Dedifferentiated amniotic fluid mesenchymal stem cell (primary cell): ENCODE measurements at regions not wholly inside any gene's neighbourhood (a gene's known extent, or its start where the extent isn't known, plus 50 kb on each side); places are given as distances from the start of the nearest gene placed in this dataset.
"Not testable (repeated sequence)": the region's sequence is repeated elsewhere in the genome, so short reads cannot be mapped to it uniquely, and the experiment has no call there.

Experiments
- DNase-seq: peaks from one replicate; pipeline ENCODE4 v3.0.0-alpha.2; 2016; ENCODE audit errors: extremely low spot score

DNA sequence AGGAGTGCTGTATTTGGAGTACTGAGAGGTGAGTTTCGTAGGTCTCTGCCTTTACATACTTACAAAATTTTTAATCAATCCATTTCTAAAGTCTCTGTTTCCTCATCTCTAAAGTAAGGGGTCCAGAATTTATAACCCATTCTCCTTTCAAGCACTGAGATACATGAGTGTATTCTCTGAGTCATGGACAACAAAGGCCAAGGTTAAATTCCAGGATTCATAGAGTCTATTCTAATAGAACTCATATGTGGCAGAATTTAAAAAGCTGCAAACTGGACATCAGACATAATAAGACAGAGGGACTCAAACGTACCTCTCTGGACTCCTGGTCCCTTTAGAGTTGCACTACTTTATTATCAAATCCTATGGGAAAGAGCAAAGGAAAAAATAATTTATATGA is 112.5 kb upstream of the SLIT3 start:
- DNase-seq, result no peak

DNA sequence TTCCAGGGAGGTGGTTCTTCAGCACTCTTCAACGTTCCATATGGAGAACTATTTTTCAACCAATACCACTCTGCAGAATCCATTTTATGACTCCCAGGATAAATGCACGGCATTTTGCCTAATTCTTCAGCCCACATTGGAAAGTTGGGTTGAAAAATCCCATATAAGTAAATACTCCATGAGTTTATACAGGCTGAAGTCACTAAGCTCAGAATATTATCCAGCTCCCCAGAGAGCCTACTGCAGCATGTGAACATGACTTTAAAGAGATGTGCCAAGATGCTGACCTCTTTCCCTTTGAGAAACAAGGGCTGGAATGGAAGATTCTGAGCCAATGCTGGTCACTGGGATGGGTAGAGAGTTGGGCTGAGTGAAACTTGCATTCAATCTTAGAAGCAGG is 111.9 kb upstream of the SLIT3 start:
- DNase-seq, result no peak

DNA sequence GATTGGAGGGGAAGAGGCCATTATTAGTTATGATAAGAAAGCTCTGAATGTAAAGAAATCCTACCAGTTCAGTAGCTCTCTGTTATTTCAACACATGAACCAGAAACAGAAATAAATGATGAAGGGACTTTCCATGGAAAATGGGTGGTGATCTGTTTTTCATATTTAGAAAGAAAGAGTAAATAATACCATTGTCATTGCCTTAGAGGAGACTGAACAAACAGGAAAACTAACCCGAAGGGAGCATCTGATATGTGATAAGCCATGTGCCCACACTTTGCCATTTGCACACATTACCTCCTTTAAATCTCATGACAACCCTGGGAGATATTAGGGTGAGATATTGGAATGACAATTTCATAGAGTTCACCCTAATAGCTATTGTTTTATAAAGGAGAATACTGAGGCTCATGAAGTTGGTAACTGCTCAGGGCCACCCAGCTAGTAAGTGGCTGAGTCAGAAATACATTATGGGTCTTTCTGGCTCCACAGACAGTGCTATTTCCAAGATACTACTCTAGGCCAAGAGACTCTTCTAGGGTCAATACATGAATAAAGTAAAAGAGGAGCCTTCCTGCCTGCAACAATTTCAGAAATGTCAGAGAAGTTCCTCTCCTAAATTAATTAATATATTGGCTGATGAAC is 111.0 kb upstream of the SLIT3 start:
- no peak for DNase-seq

DNA sequence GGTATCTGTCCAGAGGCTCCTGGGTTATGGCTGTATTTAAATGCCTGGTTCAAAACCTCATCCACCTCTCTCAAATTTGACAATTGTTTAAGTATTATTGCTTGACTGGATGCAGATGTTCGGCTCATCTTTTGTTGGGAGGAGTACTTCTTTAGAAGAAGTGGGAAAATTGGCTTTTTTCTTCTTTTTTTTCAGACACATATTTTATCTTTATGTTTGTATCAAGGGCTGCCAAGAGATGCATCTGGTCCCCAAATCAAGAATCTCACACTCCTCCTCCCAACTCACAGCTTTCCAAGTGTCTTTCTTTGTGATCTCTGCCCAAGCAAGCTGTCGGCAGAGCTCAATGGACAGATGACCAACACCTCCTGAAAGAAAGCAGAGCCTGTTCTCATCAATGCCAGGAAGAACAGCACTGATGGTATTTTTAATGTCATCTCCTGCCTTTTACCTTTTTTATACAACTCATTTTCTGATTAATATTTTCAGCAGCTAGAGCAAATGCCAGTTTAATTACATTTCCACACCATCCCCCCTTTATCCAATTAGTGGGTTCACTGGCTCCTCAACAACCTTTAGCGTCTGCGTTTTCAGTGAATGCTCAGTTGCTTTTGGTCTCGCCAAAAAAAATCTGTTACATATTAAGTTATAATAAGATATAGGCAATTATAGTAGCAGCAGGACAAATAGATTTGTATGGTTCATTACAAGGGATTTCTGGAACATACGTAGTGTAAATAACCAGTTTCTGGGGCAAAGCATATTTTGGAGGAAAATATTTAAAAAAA is 110.3 kb upstream of the SLIT3 start:
- DNase-seq, result no peak

DNA sequence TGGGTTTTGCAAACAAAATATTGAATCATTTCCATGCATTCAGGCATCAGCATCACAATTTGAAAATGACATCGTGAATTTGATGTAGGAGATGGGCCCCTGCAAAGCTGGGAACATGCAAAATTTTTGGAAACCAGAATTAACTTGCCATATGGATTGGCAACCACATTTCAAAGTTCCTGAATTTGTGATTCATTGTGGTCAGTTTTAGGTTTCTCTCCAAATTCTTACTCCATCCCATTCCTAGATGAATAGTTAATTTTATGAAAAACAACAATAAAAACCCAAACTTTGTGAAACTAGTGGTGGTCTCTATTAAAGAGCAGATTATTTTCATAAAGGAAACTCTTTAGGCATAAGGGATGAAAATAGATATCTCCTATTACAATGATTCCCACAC is 107.8 kb upstream of the SLIT3 start:
- DNase-seq, result no peak

DNA sequence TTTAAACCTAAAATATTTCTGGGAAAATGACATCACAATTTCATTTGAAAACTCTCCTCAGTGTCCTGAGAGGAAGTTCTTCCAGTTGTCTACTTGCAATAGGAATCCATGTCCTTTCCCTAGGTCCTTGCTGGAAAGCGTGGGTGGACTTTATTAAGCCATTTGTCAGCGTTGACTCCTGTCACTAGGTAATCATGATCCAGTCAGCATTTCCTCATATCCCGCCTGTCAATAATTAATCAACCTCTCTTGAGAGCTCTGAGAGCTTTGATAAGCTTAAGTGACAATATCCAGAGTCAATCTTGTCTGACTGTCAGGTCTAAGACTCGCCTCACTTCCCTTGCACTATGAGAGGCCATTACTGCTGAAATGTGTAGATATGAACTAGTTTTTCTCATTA is 107.2 kb upstream of the SLIT3 start:
- no peak for DNase-seq

DNA sequence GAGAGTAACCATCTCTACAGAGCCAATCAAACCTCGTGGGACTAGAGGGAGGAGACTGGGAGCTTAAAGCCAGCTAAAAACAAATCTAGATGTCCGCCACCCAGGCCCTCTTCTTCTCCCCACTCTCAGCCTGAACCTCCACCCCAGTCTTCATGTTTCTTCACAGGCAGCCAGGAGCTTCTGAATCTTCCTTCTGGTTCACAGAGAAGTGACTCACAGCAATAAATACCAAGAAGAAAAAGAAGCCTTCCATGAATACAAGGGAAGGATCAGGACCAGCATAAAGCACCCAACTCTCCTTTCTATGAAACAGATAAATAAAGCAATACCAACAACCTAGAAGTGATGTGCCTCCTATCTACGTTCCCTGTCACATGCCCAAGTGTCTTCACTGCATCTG is 103.3 kb upstream of the SLIT3 start:
- no peak for DNase-seq

DNA sequence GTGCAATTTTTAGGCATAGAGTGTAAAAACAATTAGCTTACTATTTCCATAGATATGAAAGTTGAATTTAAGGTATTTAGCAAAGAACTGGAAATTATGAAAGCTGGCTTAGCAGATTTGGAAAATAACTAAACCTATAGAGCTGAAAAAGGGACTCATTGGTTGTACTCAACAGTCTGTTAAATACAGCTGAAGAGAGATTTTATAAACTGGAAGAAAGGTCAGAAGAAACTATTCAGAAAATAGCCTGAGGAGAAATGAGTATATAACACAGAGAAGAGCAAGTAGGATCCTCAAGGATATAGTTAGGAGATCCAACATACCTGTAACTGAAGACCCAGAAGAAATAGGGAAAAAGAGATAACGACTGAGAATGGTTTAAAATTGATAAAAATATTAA is 97.6 kb upstream of the SLIT3 start:
- DNase-seq, result no peak

DNA sequence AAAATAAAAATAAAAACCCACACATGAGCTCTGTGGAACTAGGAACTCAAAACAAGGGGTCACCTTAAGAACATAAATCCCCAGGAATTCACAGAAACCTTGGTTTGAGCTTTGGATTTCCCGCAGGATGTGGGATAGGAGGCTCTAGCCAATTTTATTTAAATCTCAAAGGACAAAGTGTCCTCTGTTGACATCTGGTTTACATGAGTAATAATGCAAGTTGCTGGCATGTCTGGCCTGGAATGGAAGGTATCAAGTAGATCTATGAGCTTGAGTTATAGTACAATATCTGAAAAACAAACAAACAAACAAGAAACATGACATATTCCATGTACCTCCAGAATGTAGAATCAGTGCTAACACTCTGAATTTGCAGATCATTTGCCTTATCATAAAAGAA is 94.2 kb upstream of the SLIT3 start:
- no peak for DNase-seq

DNA sequence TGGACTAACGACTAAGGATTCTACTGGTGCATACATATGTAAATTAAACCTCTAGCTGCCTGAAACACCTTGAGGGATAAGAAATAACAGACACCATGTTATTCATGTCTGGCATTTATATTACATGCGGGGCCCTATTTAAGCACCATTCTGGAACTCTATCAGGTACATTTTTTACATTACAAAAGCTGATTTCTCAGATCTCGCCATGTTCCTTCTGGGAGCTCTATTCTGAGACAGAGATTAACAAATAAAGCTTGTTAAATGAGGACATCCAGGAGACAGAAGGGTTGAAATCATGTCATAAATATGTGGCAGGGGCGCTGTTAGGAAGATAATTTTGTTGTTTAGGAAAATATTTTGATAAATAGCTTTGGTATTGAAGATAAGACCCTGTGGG is 93.4 kb upstream of the SLIT3 start:
- DNase-seq, result no peak

DNA sequence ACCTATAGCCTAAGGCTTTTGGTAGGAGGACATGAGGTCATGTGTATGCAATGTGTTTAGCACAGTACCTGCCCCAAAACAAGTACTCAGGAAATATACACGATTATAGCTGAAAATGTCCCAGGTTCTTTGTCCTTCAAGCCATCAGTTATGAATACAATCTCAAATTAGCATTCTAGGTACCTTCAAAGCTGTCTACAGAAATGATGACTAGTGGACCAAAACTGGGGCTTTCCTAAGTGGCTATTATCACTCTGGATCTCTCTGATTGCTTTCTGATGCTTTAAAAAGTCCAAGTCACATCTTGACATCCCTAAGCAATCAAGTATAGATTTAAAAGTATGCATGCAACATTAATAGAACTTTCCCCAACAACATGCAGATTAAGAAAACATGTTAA is 93.0 kb upstream of the SLIT3 start:
- DNase-seq, result no peak

DNA sequence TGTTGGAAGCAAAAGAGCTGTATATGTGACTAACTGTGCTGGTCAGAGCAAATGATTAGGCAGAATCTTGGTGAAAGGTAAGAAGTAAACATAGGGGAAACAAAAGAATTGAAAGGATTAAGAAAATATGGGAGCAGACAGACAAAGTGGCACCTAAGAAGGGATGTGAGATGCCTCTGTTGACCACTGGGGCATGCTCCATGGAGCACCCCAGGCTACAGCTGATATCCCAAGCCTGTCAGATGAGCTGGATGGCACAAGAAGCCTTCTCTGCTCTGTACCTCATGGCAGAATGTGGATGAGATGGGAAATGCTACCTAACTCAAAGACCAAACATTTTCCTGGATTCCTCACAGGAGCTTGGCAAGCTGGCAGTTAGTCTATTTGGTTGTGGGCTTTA is 89.3 kb upstream of the SLIT3 start:
- DNase-seq, result no peak

DNA sequence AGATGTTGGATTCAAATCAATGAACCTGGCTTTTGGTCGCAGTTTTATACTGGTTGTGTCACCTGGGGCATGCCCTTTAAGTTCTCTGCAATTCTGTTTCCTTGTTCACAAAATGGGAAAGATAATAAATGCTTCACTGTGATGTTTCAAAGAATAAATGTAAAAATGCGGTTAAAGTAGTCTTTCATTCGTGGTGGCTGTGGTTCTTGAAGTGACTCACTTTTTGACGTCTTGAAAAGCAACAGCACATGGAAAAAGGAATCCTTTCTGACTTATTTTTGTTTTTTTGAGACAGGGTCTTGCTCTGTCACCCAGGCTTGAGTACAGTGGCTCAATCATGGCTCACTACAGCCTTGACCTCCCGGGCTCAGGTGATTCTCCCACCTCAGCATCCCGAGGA is 88.4 kb upstream of the SLIT3 start:
- DNase-seq, result no peak

DNA sequence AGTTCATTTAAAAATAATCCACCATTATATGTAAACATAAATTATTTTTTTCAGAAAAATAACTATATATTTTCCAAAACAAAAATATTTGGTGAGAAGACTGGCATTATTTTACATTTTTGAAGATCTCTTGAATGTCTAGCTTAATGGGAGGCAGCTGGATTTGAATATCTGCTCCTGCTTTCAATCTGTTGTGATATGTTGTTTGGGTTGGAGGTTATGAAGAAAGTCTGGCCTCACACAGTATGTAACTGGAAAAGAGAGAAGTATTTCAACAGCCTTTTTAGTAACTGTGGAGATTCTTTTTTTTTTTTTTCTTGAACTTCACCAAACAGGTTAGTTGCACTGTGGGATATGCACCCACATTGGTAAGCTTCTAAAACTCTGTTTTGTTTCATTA is 84.7 kb upstream of the SLIT3 start:
- no peak for DNase-seq

DNA sequence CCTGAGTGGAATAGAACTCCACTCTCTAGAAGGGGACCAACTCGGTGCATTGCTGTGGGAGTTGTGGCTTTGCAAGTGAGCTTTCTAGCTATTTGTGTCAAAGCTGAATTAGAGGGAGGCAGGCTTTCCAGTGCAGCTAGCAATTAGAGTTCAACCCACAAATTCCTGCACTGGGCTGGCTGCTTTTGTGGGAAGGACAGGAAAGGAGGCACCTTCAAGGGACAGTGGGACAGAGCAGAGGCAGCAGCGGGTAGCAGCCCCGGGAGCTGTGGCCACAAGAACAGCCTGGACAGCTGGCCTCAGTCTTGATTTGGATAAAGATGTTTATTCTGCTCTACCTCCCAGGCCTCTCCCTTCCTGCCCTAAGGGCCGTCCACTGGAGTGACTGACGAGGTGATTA is 83.7 kb upstream of the SLIT3 start:
- no peak for DNase-seq

DNA sequence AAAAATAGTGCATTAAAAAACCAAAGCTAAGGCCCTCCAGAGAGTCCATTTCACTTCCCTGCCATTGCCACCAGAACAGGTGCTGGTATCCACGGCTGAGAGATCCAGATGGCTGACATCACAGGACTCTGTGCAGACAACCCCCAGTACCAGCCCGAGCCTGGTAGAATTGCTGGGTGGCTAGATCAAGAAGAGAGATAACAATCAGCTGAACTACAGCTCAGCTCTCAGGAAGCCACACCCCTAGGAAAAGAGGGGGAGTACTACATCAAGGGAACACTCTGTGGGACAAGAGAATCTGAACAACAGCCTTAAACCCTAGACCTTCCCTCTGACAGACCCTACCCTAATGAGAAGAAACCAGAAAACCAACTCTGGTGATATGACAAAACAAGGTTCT is 73.8 kb upstream of the SLIT3 start:
- no peak for DNase-seq

DNA sequence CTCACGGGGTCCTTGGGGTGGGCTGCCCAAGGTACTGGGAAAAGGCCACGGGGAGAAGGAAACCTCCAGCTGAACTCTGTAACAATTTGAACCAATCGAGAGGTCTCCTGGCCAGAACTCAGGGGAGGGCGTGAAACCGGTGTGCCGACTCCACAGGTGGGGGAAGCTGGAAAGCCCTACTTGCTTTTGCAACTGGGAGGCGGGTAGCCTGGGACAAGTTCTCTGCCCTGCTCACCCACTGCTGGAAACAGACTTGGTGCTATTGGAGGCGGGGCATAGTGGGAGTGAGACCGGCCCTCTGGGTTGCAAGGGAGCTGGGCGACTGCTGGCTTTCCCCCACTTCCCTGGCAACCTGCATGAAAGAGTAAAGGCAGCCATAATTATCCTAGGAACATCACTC is 73.2 kb upstream of the SLIT3 start:
- DNase-seq, result no peak

DNA sequence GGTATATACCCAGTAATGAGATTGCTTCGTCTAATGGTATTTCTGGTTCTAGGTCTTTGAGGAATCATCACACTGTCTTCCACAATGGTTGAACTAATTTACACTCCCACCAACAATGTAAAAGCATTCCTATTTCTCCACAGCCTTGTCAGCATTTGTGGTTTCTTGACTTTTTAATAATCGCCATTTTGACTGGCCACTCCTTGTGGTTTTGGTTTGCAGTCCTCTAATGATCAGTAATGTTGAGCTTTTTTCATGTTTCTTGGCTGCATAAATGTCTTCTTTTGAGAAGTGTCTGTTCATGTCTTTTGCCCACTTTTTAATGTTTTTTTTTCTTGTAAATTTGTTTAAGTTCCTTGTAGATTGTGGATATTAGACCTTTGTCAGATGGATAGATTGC is 70.9 kb upstream of the SLIT3 start:
- not testable (repeated sequence) for DNase-seq

DNA sequence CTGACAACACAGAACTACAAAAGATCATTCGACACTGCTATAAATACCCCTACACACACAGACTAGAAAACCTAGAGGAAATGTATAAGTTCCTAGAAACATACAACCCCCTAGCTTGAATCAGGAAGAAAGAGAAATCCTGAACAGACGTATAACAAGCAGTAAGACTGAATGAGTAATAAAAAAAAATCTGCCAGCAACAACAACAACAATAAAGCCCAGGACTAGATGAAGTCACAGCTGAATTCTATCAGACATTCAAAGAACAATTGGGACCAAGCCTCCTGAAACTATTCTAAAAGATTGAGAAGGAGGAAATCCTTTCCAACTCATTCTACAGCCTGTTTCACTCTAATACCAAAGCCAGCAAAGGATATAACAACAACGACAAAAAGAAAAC is 68.2 kb upstream of the SLIT3 start:
- no peak for DNase-seq

DNA sequence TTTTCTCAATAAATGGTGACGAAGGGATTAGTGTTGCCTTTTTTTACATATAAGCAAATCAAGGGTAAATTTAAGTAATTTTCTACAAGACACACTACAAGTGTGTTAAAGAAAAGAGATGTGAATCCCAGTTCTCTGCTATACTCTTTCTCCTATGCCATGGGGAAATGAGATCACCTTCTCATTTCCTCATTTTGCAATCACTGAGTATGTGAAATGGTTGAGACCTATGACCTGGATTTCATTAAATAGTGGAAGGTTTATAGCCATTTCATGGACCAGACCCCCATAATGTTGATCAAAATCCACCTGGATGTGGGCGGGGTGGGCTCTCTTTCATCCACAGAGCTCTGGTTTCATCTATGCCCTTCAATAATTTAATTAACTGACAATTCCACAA is 66.9 kb upstream of the SLIT3 start:
- DNase-seq, result no peak

DNA sequence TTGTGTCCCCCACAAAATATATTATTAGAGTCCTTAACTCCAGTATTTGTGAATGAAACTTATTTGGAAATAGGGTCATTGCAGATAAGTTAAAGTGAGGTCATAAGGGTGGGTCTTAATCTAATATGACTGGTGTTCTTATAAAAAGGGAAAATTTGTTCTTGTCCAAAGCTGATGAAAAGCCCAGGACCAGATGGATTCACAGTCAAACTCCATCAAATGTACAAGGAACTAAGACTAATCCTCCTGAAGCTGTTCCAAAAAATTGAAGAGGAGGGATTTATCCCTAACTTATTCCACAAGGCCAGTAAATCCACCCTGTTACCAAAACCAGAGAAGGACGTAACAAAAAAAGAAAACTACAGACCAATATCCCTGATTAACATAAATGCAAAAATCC is 56.4 kb upstream of the SLIT3 start:
- DNase-seq, result no peak

DNA sequence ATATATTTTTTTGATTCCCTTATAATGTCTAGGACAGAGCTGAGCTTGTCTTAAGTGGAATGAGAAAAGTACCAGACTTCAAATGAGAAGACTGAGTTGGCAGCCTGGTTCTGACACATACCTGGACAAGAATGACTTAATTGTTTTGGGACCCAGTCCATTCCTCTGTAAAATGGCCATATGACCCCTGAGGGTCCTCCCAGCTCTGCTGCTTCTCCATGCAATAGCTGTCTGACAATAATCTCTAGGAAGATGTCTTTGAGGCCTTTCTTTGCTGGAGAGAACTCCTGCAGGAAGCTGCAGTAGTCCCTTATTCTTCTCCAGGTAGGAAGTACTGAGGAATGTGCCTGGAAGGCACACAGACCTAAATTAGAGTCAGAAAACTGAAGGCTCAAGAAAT is 55.9 kb upstream of the SLIT3 start:
- DNase-seq, result no peak

DNA sequence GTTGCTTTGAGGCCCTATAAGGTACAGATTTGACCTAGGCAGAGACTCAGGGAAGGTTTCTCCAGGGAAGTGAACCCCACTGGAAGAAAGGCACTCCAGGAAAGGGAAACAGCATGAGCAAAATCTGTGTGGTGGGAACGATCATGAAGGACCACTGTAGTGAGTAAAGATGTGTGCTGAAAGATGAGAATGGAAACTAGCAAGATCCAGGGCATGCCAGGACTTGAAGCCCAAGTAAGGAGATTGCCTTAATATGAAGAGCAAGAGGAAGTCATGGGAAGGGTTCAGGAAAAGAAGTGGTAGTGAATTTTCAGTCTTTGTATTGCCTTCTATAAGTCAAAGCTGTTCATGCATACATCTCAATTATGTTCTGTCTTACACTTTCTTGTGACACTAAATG is 55.2 kb upstream of the SLIT3 start:
- no peak for DNase-seq

DNA sequence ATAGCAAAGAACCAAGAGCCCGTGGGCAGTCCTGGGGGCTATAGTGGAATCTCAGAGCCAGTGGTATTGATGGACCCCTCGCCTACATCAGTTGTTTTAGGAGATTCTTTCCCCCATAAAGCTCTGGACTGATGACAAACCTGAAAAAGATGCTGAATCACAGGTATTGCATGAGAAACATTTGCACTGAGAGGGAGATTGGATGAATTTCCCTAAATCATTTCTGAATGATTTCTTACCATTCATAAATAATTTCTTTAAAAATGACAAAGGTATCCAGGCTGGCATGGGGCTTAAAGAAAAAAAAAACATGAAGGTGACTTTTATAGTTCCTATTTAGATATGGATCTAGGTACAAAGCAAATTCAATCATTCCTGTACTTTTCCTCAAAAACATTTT is 54.0 kb upstream of the SLIT3 start:
- DNase-seq, result no peak
